HepG2 (cell line): ENCODE measurements at regions not wholly inside any gene's neighbourhood (a gene's known extent, or its start where the extent isn't known, plus 50 kb on each side); places are given as distances from the start of the nearest gene placed in this dataset.

Source experiments
- CBFB ChIP-seq: sonication (generic); formaldehyde crosslinking; IDR thresholded peaks from 2 replicates; pipeline ENCODE4 v1.4.0; 2020; ENCODE audit warnings: missing genetic modification reagents
- PRDM10 ChIP-seq: sonication (generic); formaldehyde crosslinking; IDR thresholded peaks from 2 replicates; pipeline ENCODE4 v1.4.0; 2020; ENCODE audit warnings: low read depth, missing genetic modification reagents
- RARA ChIP-seq: IDR thresholded peaks from 2 replicates; pipeline ENCODE4 v1.6.1; 2016; ENCODE audit warnings: missing genetic modification reagents, missing compliant biosample characterization
- REPIN1 ChIP-seq: sonication (generic); formaldehyde crosslinking; IDR thresholded peaks from 2 replicates; pipeline ENCODE4 v1.8.0; 2022; ENCODE audit warnings: missing genetic modification reagents, low read depth, mild to moderate bottlenecking, borderline replicate concordance
- SIN3A ChIP-seq: IDR thresholded peaks from 2 replicates; pipeline ENCODE4 v1.6.1; 2011; ENCODE audit warnings: low read depth, mild to moderate bottlenecking, control low read depth, low read length, borderline replicate concordance
- YEATS2 ChIP-seq: sonication (generic); formaldehyde crosslinking; IDR thresholded peaks from 2 replicates; pipeline ENCODE4 v1.4.0; 2020; ENCODE audit warnings: missing genetic modification reagents, borderline replicate concordance
- ZBTB3 ChIP-seq: sonication (generic); formaldehyde crosslinking; IDR thresholded peaks from 2 replicates; pipeline ENCODE4 v1.4.0; 2020; ENCODE audit warnings: low read depth, mild to moderate bottlenecking, moderate library complexity, missing genetic modification reagents, borderline replicate concordance
- TF ChIP-seq, protein P1 (sequence below): sonication (generic); formaldehyde crosslinking; IDR thresholded peaks from 2 replicates; pipeline ENCODE4 v1.5.0; 2020; ENCODE audit warnings: mild to moderate bottlenecking, missing genetic modification reagents
- TF ChIP-seq, protein P2 (sequence below): IDR thresholded peaks from 2 replicates; pipeline ENCODE4 v1.6.1; 2012; ENCODE audit warnings: low read depth, low read length, improper control_type of control experiment

GRCh38 chr10:3699916-3700315 lies 85.1 kb downstream of the KLF6 start (continued):
- no peak for TF ChIP-seq PRDM10 (CRISPR knock-in tag)
- TF ChIP-seq, protein P1, sequence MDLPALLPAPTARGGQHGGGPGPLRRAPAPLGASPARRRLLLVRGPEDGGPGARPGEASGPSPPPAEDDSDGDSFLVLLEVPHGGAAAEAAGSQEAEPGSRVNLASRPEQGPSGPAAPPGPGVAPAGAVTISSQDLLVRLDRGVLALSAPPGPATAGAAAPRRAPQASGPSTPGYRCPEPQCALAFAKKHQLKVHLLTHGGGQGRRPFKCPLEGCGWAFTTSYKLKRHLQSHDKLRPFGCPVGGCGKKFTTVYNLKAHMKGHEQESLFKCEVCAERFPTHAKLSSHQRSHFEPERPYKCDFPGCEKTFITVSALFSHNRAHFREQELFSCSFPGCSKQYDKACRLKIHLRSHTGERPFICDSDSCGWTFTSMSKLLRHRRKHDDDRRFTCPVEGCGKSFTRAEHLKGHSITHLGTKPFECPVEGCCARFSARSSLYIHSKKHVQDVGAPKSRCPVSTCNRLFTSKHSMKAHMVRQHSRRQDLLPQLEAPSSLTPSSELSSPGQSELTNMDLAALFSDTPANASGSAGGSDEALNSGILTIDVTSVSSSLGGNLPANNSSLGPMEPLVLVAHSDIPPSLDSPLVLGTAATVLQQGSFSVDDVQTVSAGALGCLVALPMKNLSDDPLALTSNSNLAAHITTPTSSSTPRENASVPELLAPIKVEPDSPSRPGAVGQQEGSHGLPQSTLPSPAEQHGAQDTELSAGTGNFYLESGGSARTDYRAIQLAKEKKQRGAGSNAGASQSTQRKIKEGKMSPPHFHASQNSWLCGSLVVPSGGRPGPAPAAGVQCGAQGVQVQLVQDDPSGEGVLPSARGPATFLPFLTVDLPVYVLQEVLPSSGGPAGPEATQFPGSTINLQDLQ (CRISPR knock-in tag) = no peak
- TF ChIP-seq ZBTB3 (CRISPR knock-in tag) = no peak
- no peak for TF ChIP-seq CBFB (CRISPR knock-in tag)
- TF ChIP-seq REPIN1 (CRISPR knock-in tag) = no peak
- no peak for TF ChIP-seq YEATS2 (CRISPR knock-in tag)
- TF ChIP-seq, protein P2, sequence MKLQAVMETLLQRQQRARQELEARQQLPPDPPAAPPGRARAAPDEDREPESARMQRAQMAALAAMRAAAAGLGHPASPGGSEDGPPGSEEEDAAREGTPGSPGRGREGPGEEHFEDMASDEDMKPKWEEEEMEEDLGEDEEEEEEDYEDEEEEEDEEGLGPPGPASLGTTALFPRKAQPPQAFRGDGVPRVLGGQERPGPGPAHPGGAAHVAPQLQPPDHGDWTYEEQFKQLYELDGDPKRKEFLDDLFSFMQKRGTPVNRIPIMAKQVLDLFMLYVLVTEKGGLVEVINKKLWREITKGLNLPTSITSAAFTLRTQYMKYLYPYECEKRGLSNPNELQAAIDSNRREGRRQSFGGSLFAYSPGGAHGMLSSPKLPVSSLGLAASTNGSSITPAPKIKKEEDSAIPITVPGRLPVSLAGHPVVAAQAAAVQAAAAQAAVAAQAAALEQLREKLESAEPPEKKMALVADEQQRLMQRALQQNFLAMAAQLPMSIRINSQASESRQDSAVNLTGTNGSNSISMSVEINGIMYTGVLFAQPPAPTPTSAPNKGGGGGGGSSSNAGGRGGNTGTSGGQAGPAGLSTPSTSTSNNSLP = no peak
- no peak for TF ChIP-seq SIN3A
- TF ChIP-seq RARA (CRISPR knock-in tag) = no peak
